Stimulated activated CD4-positive, alpha-beta T cell treated with anti-CD3 and anti-CD28 coated beads, Interleukin-1b, Interleukin-23, amount 100 ng/mL, for 24 hours (primary cell): ENCODE measurements at regions not wholly inside any gene's neighbourhood (a gene's known extent, or its start where the extent isn't known, plus 50 kb on each side); places are given as distances from the start of the nearest gene placed in this dataset.

Experiments
- DNase-seq, 4 experiments: peaks; one replicate each; pipeline ENCODE4 v3.0.0-alpha.2; 2020; ENCODE audit warnings: low read depth in 4 of 4, low spot score in 1 of 4

GRCh38 chr11:130583801-130584211 lies 135.4 kb downstream of the ADAMTS15 start:
- no peak for DNase-seq

GRCh38 chr11:130585545-130585944 lies 137.1 kb downstream of the ADAMTS15 start:
- no peak for DNase-seq

DNA sequence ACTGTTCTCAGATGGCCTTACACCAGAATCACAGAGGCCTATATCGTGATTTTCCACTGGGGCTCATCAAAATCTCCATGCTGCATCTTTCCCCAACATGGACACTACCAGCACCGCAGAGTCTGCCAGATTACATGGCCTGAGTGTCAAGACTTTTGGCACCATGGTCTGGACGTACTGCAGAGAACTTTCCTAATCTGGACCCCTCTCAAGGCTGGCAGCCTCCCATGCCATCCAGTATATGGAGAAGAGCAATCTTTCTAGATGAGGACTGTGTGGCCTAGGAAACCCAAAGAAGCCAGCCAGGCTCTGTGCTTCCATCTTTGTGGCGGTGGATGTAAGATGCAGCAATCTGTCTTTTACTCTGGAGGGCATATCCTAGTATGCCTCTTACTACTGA lies 139.2 kb downstream of the ADAMTS15 start:
- DNase-seq, result no peak

DNA sequence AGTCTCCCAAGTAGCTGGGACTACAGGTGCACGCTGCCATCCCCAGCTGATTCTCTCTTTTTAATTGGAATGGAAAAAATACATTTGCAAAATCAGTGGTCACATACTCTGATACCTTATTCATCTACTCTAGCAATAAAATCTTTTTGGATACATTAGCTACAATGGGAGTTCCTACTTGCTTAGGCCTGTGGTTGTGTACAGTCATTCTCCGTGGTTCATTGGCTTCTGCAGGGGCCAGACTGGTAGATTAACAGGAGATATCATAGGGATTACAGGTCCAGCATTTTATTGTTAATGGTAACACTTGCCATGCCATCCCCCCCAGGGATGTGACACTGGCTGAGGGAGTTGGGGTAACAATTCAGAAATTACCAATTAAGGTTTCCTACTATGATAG lies 140.0 kb downstream of the ADAMTS15 start:
- no peak for DNase-seq

DNA sequence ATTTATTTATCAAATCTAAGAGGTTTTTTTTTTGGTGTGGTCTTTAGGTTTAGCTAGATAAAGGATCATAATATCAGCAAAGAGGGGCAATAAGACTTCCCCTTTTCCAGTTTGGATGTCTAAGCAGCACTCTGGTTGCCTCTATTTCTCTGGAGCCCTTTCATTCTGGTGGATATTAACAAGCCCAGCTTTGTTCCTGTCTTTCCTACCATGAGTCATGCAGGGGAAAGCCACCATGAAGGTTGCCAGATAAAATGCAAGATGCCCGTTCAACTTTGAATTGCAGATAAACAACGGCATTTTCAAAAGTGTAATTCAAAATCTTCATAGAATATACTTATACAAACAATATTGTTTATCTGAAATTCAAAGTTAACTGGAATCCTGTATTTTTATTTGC lies 143.6 kb downstream of the ADAMTS15 start:
- DNase-seq, result no peak

GRCh38 chr11:130593064-130593463 lies 144.6 kb downstream of the ADAMTS15 start:
- no peak for DNase-seq

- no peak for DNase-seq
These were observed 150.0 kb downstream of the ADAMTS15 start for GRCh38 chr11:130598433-130598832.

GRCh38 chr11:130599073-130599654 lies 150.7 kb downstream of the ADAMTS15 start:
- DNase-seq, result no peak

GRCh38 chr11:130600139-130600538 lies 151.7 kb downstream of the ADAMTS15 start:
- no peak for DNase-seq

GRCh38 chr11:130600616-130601015 lies 152.2 kb downstream of the ADAMTS15 start:
- DNase-seq, result no peak

DNA sequence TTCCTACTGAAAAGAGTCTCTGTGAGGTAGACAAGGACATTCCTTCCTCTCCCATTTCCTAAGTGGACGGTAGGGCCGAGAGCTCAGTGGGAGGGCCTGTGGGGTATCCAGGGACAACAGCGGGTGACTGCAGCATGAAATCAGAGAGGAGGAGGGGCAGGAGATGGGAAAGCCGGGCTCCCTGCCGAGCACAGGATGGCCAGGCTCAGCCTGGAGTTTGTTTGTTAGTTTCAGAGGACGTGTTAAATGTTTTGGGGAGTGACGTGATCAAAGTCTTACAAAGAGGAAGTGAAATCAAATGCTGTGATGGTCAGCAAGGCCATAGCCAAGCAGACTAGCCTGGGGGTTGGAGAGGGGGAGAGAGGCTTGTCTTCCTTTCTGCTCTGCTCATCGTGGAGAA lies 152.7 kb downstream of the ADAMTS15 start:
- no peak for DNase-seq

DNA sequence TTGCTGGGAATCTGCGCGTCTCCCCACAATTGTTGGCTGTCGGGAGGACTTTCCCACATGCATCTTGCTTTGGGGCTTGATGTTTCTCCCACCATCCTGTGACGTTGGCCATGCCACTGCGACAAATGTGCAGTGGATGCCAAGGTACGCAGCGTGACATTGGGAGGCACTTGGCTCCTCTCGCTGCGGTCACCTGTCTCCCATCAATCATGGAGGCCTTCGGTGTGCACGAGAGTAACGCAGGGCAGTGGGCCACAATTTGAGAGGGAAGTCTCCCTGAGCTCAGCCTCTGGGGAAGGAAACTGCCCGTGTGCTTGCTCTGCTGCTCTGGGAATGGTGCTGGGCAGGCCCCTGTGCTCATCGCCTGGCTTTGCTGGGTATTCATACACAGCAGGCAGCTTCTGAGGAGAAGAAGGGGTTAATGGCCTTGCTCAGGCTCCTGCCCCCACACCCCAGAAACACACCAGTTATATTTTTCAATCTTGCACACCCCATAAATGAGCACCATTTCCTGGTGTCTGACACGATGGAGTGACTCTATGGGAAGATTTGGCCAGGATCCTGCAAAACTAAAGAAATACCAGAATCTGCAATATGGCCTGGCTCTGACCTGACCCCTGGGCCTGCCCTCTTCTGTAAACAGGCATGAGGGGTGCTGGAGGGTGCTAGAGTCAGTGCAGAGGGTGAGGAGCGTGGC lies 153.5 kb downstream of the ADAMTS15 start:
- no peak for DNase-seq

DNA sequence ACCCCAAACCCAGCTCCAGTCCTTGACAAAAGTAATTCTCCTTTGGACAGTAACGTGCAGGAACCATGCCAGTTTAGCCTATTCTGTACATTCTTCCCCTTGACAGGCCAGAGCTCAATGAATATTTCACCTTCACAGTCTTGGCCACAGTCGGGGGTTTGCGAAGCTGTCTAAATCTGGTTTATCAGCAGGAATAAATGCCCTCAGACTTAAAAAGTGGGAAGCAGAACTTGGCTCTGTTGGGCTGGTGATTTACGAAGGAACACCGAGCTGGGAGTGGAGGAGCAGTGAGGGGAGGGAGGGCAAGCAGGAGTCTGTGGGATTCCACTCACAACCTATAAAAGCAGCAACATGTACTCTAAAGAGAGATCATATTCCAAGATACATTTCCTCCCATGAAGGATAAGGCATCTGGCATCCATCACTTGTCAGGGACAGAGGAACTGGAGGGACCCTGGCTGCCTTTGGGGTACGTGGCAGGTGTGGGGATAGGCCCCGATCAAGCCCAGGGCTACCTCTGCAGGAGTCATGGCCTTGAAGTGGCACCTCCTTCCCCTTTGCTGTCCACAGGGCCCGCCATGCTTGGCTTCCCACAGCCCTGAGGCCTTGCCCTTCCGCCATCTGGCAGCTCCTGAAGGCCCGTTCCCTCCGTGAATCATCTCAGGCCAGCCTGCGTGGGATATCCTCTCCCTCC lies 154.3 kb downstream of the ADAMTS15 start:
- DNase-seq, result no peak

DNA sequence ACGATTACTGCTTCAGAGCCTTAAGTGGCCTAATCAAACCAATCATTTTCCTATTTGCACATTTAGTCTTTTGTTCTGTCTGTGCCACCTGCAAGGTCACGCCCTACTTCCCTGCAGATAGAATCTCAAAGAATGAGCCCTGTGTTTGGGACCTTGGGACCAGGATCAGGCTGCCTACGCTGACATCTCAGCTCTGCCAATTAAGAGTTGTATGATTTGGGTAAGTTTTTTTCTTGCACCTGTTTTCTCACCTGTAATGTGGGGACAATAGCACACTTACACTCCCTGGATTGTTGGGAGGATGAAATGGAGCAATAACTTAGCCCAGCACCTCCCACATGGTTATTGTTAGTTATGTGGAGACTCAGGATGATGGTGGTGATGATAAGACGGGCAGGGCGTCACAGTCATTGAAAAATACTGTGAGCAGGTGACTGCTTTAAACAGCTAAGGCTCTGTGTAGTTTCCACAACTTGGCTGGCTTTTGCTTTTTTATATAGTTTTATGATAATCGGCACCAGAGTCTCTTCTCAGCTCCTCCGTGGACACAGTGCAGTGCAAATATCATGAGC lies 155.0 kb downstream of the ADAMTS15 start:
- DNase-seq, result no peak

DNA sequence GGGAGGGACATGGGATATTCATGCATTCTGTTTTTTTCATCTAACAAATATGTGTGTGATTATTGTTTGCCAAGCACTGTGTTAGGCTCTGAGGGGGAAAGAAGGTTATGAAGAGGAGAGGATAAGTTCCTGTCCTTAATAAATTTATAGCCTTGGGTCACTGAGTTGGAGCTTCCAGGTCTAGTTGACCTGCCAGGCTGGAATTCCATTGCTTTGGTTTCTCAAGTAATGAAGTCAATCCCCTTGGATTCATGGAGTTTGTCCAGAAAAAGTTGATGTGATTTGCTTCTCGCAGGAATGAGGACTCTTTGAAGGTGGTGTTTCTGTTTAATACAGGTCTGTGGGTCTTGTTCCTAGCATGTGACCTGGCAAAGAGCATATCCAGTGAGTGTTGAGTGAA lies 156.2 kb downstream of the ADAMTS15 start:
- no peak for DNase-seq

GRCh38 chr11:130606178-130606577 lies 157.7 kb downstream of the ADAMTS15 start:
- no peak for DNase-seq

DNA sequence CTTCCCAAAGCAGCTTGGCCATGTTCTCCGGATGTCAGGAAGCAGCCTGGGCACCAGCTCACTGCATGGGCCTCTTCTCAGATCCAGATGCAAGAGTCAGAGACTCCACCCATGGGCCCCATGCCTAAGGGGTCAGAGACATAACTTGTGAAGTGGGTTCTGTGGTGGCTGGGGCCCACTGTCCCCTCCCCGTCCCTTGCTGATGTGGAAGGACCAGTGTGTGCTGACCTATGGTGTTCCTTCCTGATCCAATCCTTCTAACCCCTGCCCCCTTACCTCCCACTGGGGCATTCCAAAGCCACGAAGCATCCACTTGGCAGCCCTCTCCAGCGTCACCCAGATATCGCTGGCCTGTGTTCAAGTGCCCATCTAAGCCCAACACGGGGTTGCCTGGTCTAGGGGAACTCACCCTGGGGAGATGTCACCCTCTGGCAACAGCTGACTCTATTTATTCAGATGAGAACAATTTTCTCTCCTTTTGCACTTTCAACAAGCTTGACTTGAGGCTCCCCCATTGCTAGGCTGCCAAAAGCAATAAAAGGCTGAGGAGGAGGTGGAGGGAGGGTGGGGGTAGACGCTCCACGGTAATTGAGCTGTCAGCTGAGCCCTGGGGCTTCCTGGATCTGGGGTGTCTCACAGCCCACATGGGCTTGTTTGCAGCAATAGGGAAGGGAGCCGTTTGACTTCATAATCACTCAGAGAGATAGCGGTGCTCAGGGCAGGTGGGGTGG lies 158.5 kb downstream of the ADAMTS15 start:
- no peak for DNase-seq

DNA sequence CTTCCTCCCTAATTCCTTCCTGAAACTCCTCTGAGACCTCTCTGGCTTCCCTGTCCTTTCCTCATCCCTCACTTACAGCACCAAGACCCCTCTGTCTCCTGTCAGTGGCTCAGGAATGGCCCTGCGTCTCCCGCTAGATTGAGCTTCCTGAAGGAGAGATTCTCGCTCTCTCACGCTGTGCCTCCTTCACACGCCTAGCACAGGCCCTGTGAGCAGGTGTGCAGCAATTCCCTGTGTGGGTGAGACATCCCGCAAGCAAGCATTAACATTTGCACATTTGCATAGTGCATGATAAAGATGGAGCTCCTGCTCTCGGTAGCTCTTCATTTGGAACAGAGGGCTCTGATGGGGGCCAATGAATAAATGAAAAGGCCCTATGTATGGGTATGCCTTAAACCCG lies 159.8 kb downstream of the ADAMTS15 start:
- no peak for DNase-seq

GRCh38 chr11:130609121-130610035 lies 160.9 kb downstream of the ADAMTS15 start:
- no peak for DNase-seq

- no peak for DNase-seq
These were observed 163.4 kb downstream of the ADAMTS15 start for GRCh38 chr11:130611791-130612251.
